T47D (cell line): ENCODE measurements at regions not wholly inside any gene's neighbourhood (a gene's known extent, or its start where the extent isn't known, plus 50 kb on each side); places are given as distances from the start of the nearest gene placed in this dataset.

Experiments used
- DNase-seq, 2 experiments: peaks; one replicate each; pipeline versions ENCODE4 v3.0.0 to v3.0.0-alpha.2; 2011 to 2012; ENCODE audit warnings: low read depth in 1 of 2, low spot score in 1 of 2
- JUND ChIP-seq: IDR thresholded peaks from 2 replicates; pipeline ENCODE4 v1.6.1; 2012; ENCODE audit warnings: low read depth
- in situ Hi-C: cut with HindIII; loops from 2 replicates; pipeline ENCODE4 v1.10.0; 2016; ENCODE audit warnings: low sequenced_read_pairs, low pct_unique_long_range_greater_than_20kb

GRCh38 chr13:22536851-22537250 lies 643.9 kb upstream of the SGCG start:
- TF ChIP-seq JUND = no peak
- in situ Hi-C loops = no loop called here
- DNase-seq = no peak

GRCh38 chr13:22538400-22538799 lies 642.4 kb upstream of the SGCG start:
- DNase-seq = no peak
- no peak for TF ChIP-seq JUND

GRCh38 chr13:22549126-22549525 lies 631.7 kb upstream of the SGCG start:
- TF ChIP-seq JUND = no peak
- no peak for DNase-seq
- in situ Hi-C loops = no loop called here

More at GRCh38 chr13:22538400-22538799, 642.4 kb upstream of the SGCG start:
- in situ Hi-C loops = no loop called here

GRCh38 chr13:22561581-22561980 lies 619.2 kb upstream of the SGCG start:
- in situ Hi-C loops = no loop called here
- TF ChIP-seq JUND = no peak
- no peak for DNase-seq

GRCh38 chr13:22562116-22562515 lies 618.7 kb upstream of the SGCG start:
- no peak for DNase-seq
- TF ChIP-seq JUND = no peak
- in situ Hi-C loops = no loop called here

- in situ Hi-C loops = no loop called here
- DNase-seq = no peak
- TF ChIP-seq JUND = no peak
These were observed 617.5 kb upstream of the SGCG start for GRCh38 chr13:22563272-22563671.

GRCh38 chr13:22569811-22570210 lies 611.0 kb upstream of the SGCG start:
- in situ Hi-C loops = no loop called here
- DNase-seq = no peak
- no peak for TF ChIP-seq JUND

GRCh38 chr13:22589880-22590279 lies 590.9 kb upstream of the SGCG start:
- in situ Hi-C loops = no loop called here
- TF ChIP-seq JUND = no peak

GRCh38 chr13:22592515-22592914 lies 588.3 kb upstream of the SGCG start:
- TF ChIP-seq JUND = no peak
- no peak for DNase-seq
- in situ Hi-C loops = no loop called here

More at GRCh38 chr13:22589880-22590279, 590.9 kb upstream of the SGCG start:
- DNase-seq = no peak

GRCh38 chr13:22594041-22594440 lies 586.7 kb upstream of the SGCG start:
- TF ChIP-seq JUND = no peak
- peak in 1 of 2 experiments; percentile 5 for DNase-seq
- in situ Hi-C loops = no loop called here

GRCh38 chr13:22596171-22596863 lies 584.5 kb upstream of the SGCG start:
- in situ Hi-C loops = no loop called here
- TF ChIP-seq JUND = no peak
- DNase-seq = no peak

GRCh38 chr13:22599156-22599555 lies 581.6 kb upstream of the SGCG start:
- no peak for DNase-seq
- in situ Hi-C loops = no loop called here

GRCh38 chr13:22618002-22618401 lies 562.8 kb upstream of the SGCG start:
- TF ChIP-seq JUND = no peak
- no peak for DNase-seq
- in situ Hi-C loops = no loop called here

More at GRCh38 chr13:22599156-22599555, 581.6 kb upstream of the SGCG start:
- TF ChIP-seq JUND = no peak

- no peak for TF ChIP-seq JUND
- in situ Hi-C loops = no loop called here
- no peak for DNase-seq
These were observed 555.1 kb upstream of the SGCG start for GRCh38 chr13:22625691-22626090.
